NOMO-1 treated with dmso at 0.1 percent for 144 hours (cell line): ENCODE measurements at regions not wholly inside any gene's neighbourhood (a gene's known extent, or its start where the extent isn't known, plus 50 kb on each side); places are given as distances from the start of the nearest gene placed in this dataset.
A peak's percentile ranks its signal among the peaks of the same experiment; 100 is the strongest.
"Not testable (repeated sequence)": the region's sequence is repeated elsewhere in the genome, so short reads cannot be mapped to it uniquely, and the experiment has no call there.

Source experiments
- DNase-seq: peaks from one replicate; lab custom pipeline; 2025; ENCODE audit not compliant: unreplicated experiment; lab: John Stamatoyannopoulos, UW

GRCh38 chr13:59437544-59438301, 726.0 kb downstream of the DIAPH3 start:
- peak; percentile 46 for DNase-seq

DNA sequence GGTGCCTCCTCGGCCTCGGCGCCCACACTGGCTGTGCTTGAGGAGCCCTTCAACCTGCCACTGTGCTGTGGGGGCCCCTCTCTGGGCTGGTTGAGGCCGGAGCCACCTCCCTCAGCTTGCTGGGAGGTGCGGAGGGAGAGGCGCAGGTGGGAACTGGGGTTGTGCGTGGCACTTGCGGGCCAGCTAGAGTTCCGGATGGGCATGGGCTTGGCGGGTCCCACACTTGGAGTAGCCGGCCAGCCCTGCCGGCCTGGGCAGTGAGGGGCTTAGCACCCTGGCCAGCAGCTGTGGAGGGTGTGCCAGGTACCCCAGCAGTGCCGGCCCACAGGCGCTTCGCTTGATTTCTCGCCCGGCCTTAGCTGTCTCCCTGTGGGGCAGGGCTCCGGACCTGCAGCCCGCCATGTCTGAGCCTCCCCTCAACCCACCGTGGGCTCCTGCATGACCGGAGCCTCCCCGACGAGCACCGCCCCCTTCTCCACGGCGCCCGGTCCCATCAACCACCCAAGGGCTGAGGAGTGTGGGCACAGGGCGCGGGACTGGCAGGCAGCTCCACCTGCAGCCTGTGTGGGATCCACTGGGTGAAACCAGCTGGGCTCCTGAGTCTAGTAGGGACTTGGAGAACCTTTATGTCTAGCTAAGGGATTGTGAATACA, 723.8 kb downstream of the DIAPH3 start:
- DNase-seq = no peak

GRCh38 chr13:59441068-59441467, 722.7 kb downstream of the DIAPH3 start:
- DNase-seq = not testable (repeated sequence)

DNA sequence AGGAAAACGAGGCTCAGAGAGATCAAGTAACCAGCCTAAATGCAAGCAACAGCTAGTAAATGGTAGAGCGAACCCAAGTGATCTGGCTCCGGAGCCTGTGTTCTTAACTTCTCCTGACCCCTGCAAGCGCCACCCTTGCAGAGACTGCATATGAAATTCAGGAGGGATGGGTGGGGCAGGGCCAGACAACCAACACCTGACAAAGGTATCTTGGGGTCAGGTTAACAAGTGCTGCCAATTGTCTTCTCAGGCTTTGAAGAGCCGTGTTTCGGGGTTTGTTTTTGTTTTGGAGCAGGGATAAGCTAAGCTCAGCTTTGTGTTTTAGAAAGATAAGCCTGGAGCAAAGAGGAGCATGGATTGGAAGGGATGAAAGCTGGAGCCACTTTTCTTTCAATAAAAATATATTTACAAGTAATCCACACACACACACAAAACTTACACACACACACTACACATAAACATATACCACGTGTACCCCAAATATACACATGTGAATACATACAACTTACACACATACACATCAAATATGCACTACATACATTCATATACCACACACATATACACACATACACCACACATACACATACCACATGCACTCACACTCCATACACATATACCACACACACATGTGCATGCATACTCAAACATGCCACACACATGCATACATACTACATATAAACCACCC, 722.0 kb downstream of the DIAPH3 start:
- DNase-seq = no peak

- DNase-seq = no peak
Observed at GRCh38 chr13:59442461-59442860, 721.3 kb downstream of the DIAPH3 start.

GRCh38 chr13:59442944-59443486, 720.7 kb downstream of the DIAPH3 start:
- no peak for DNase-seq

GRCh38 chr13:59444210-59444857, 719.4 kb downstream of the DIAPH3 start:
- DNase-seq = no peak

DNA sequence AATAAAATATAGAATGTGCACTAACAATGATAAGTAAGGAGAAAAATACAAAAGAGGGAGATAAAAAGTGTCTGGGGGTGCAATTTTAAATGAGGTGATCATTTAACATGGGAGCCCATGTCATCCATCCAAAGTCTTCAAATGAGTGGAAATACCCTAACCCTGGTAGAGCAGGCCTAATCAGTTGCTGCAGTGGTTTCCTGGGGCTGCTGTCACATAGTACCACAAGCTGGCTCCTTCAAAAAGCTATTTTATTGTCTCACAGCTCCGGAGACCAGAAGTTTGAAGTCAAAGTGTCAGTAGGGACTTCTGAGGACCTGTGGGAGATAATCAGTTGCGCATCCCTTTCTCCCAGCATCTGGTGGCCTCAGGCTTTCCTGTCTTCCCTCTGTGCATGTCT, 717.9 kb downstream of the DIAPH3 start:
- no peak for DNase-seq

DNA sequence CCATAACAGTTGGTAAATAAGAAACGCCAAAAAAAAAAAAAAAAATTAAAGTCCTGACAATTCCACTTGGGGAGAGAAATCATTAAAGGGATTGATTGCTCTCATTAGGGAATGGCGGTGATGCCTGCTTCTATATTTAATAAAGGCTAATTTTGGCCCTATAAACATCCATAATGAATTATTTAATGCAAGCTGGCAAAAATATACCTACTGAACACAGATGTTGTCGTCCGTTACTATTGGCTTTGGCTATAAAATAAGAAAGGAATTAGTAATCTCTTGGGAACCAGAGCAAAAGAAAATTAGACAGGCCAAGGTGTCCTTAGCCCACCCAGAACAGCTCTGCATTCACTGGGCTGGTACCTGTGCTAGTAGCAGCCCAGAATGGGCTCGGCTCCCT, 717.3 kb downstream of the DIAPH3 start:
- DNase-seq = no peak

DNA sequence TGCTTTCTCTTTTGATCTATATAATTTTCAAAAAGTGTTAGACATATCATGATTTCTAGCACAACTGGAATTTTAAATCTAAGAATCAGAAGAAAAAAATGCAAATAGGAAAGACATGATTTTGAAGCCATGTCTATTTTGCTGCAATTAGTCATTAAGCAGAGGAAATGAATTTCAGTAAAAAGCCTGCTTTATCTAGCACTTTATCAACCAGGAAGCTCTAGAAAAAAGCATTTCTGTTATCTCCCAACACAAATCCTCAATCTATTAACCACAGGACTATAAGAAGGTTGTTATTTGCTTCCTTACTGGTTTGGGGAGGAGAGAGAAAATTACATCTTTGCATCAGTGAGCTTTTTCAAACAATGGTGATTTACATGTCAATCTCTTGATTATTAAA, 716.7 kb downstream of the DIAPH3 start:
- DNase-seq = no peak

DNA sequence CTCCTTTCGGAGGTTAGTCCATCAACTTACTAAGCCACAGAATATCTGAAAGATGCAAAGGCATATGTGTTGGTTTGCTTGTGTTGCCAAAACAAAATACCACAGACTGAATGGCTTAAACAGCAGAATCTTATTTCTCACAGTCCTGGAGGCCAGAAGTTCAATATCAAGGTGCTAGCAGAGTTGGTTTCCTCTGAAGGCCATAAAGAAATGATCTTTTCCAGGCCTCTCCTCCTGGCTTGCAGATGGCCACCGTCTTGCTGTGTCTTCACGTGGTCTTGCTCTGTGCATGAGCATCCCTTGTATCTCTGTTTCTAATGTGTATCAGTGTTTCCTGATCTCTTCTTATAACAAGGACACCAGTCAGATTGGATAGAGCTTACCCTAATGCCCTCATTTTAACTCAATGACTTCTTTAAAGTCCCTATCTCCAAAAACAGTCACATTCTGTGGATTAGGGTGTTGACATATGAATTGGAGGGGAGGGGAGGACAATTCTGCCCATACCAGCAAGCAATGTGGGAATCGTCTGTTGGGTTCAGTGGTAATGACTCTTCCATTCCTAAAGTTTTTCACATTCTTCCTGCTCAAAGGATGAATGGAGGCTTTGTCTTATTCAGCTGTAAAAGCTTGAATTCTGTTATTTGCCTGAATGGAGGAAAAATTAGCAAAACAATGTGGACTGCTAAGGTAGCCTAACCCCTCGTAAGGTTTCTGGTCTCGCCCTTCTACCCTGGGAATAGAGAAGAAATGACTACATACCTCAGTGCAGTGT, 715.7 kb downstream of the DIAPH3 start:
- DNase-seq = no peak

- DNase-seq = no peak
Observed at GRCh38 chr13:59449750-59450149, 714.0 kb downstream of the DIAPH3 start.

DNA sequence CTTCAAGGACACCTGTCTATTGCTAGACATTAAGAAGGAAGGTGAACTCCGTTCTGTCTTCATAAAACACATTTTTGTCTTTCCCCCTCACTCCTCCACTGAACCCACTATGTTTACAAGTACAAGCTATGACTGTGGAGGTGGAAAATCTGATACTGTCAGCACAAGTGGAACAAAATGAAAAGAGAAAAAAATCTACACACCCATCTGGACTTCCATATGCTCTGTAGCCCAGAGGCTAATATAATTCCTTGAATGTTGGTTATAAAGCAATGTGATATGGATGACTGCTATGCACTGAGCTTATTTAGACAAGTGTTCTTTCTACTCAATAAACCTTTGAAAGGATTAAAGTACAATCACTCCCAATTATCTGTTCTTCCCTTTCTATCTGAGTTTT, 713.5 kb downstream of the DIAPH3 start:
- DNase-seq = no peak

- no peak for DNase-seq
Observed at GRCh38 chr13:59451236-59451635, 712.5 kb downstream of the DIAPH3 start.

- peak; percentile 54 for DNase-seq
Observed at GRCh38 chr13:59452189-59452890, 711.4 kb downstream of the DIAPH3 start.

DNA sequence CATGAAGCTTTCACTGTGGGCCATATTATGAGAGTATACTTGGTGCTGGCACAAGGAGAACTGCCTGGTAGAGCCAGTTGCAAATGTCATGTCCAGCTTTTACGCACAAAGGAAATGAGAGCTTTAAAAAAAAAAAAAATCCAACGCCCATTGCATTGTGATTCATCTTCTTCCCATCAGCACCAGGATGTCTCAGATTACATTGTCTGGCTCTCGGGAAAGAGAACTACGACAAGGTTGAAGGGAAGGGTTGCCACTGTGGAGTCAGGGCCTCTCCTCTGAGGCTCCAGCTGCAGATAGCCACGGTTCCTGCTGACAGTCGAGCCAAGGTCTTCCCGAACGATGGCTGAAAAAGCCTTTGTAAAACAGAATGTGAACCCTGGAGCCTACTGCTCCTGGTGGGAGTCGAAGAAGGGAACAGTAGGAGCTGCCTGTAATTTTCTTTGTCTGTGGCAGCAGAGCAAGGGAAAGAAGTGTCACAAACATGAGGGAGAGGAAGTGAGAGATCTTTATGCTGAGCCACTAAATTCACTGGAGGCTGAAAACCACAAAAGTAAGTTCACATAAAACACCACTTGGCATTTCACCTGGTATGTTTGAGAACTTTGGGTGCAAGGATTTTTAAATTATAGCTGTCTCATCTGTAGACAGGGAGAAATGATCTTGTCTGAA, 704.7 kb downstream of the DIAPH3 start:
- peak; percentile 27 for DNase-seq

GRCh38 chr13:59459972-59460371, 703.8 kb downstream of the DIAPH3 start:
- DNase-seq = no peak

DNA sequence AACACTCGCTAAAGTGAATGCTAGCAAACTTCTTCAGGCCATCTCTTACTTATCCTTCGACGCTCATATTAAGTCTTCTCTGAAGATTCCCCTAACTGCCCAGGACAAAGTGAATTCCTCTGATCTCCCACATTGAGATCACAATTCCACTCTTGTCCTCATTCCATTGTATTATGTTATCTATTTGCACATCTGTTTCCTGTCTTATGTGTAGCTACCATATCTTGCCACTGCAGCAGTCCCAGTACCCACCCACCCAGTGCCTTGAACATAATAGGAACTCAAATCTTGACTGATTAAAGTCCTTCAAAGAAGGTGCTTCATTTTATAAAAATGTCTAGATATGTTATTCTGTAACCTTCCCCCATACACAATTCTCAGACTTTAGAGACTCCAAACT, 702.3 kb downstream of the DIAPH3 start:
- no peak for DNase-seq

- no peak for DNase-seq
Observed at GRCh38 chr13:59463023-59463422, 700.7 kb downstream of the DIAPH3 start.
